ENCODE measurements at regions not wholly inside any gene's neighbourhood (a gene's known extent, or its start where the extent isn't known, plus 50 kb on each side); places are given as distances from the start of the nearest gene placed in this dataset.
"Not testable (repeated sequence)": the region's sequence is repeated elsewhere in the genome, so short reads cannot be mapped to it uniquely, and the experiment has no call there.

- TF ChIP-seq CHD2 (IDR thresholded peaks at IDR 0.05; ENCODE audit: low read length, partially characterized antibody): no peak
Measured at GRCh38 chr2:105486762-105487141, 87.9 kb upstream of the FHL2 start (continued).

- no peaks in the 10 kb centered on the region for H3K79me2 ChIP-seq (ENCODE audit: insufficient read depth)
- H2AFZ ChIP-seq (ENCODE audit: low read depth): no peak overlapping the region
- H4K20me1 ChIP-seq (ENCODE audit: insufficient read depth): no peaks in the 10 kb centered on the region
- no peaks in the 10 kb centered on the region for H3K9me2 ChIP-seq
- no peaks in the 10 kb centered on the region for H3K9me3 ChIP-seq
- no peak overlapping the region for H3K4me3 ChIP-seq (ENCODE audit: low read depth in 2 of 2, low read length in 1 of 2)
- no peaks in the 10 kb centered on the region for H3K27me3 ChIP-seq (ENCODE audit: insufficient read depth)
- no peak overlapping the region for H3K9ac ChIP-seq
- DNase-seq: no peak
- no peaks in the 10 kb centered on the region for H3K4me1 ChIP-seq (ENCODE audit: control insufficient read depth in 1 of 2, insufficient read depth in 2 of 2, low read depth in 1 of 2, low read length in 1 of 2)
- no peaks in the 10 kb centered on the region for H3F3A ChIP-seq (replicated peaks; ENCODE audit: insufficient read depth)
- H3K36me3 ChIP-seq (replicated peaks in 1 of 2; ENCODE audit: control insufficient read depth in 1 of 2, insufficient read depth in 2 of 2, low read length in 1 of 2): no peaks in the 10 kb centered on the region
- POLR2A ChIA-PET: interaction anchor here (0.8 kb wide), 1 partner anchor 9 kb away, joined by 3 read pairs; no protein-coding TSS in a partner anchor
- TF ChIP-seq GATA2 (CRISPR knock-in tag; IDR thresholded peaks at IDR 0.05): no peak
- no peak for TF ChIP-seq TCF12 (IDR thresholded peaks at IDR 0.05)
- 54% methylated on average over 2 of the region's 2 CpGs for WGBS (ENCODE audit: low lambda C conversion rate)
- H3K27ac ChIP-seq (ENCODE audit: low read depth in 2 of 2, low read length in 1 of 2): no peak overlapping the region
- H3K4me2 ChIP-seq: no peak overlapping the region
- CTCF ChIA-PET: no interaction called here
Measured at GRCh38 chr2:105478670-105479069, 79.8 kb upstream of the FHL2 start.

GRCh38 chr2:105477050-105477620, 78.3 kb upstream of the FHL2 start:
- POLR2A ChIA-PET: not testable (repeated sequence)
- WGBS (ENCODE audit: low lambda C conversion rate): 75% methylated on average over 5 of the region's 10 CpGs

DNA sequence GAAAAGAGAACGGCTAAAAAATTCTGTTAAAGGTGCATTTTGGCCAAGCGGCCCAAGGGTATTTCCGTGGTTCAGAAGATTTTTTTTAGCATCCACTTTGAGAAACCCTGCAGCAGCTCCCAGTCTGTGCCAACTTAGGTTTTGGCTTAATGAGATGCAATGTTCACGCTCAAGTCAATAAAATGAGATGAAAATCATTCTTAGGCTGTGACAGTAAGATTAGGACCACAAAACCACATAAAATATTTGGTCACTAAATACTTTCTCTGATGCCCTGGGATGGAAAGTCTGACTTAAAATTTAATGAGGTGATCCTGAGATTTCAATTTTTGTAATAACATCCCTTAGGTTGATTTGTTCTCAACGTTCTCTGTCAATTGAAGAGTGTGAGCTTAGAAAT, 74.2 kb upstream of the FHL2 start:
- Histone ChIP-seq H3F3A (replicated peaks; ENCODE audit: insufficient read depth) (no peaks in the 10 kb centered on the region), H2AFZ (ENCODE audit: low read depth) (no peak overlapping the region), H3K79me2 (ENCODE audit: insufficient read depth) (no peaks in the 10 kb centered on the region), H3K9me2 (no peaks in the 10 kb centered on the region), H3K4me1 (ENCODE audit: control insufficient read depth in 1 of 2, insufficient read depth in 2 of 2, low read depth in 1 of 2, low read length in 1 of 2) (no peaks in the 10 kb centered on the region; a peak in 1 of 4 replicates), H3K9ac (no peak overlapping the region), H3K9me3 (no peaks in the 10 kb centered on the region), H3K4me2 (no peak overlapping the region), H3K36me3 (replicated peaks in 1 of 2; ENCODE audit: control insufficient read depth in 1 of 2, insufficient read depth in 2 of 2, low read length in 1 of 2) (no peaks in the 10 kb centered on the region), H4K20me1 (ENCODE audit: insufficient read depth) (no peaks in the 10 kb centered on the region), H3K4me3 (ENCODE audit: low read depth in 2 of 2, low read length in 1 of 2) (no peak overlapping the region), H3K27ac (ENCODE audit: low read depth in 2 of 2, low read length in 1 of 2) (no peak overlapping the region), H3K27me3 (ENCODE audit: insufficient read depth) (peaks cover 12% of the 10 kb centered on the region; the same call in 1 of the 2 replicates)
- CTCF ChIA-PET: interaction anchor here (0.8 to 1.7 kb wide), 2 partner anchors 48 to 64 kb away, joined by 3 to 5 read pairs; no protein-coding TSS in a partner anchor
- no peak for DNase-seq
- TF ChIP-seq GABPA (IDR thresholded peaks at IDR 0.05; ENCODE audit: low read depth) (no peak), CHD2 (IDR thresholded peaks at IDR 0.05; ENCODE audit: low read length, partially characterized antibody) (no peak), FOXM1 (IDR thresholded peaks at IDR 0.05; ENCODE audit: low read depth) (no peak), FOSL2 (IDR thresholded peaks at IDR 0.05; ENCODE audit: borderline replicate concordance, low read depth) (no peak), MEF2A (IDR thresholded peaks at IDR 0.05; ENCODE audit: borderline replicate concordance, low read depth) (no peak), SMC3 (IDR thresholded peaks at IDR 0.05; ENCODE audit: low read depth, low read length) (no peak), ELF1 (IDR thresholded peaks at IDR 0.05) (no peak), JUND (IDR thresholded peaks at IDR 0.05) (no peak)
- TF ChIP-seq, protein P1, sequence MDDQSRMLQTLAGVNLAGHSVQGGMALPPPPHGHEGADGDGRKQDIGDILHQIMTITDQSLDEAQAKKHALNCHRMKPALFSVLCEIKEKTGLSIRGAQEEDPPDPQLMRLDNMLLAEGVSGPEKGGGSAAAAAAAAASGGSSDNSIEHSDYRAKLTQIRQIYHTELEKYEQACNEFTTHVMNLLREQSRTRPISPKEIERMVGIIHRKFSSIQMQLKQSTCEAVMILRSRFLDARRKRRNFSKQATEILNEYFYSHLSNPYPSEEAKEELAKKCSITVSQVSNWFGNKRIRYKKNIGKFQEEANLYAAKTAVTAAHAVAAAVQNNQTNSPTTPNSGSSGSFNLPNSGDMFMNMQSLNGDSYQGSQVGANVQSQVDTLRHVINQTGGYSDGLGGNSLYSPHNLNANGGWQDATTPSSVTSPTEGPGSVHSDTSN (IDR thresholded peaks at IDR 0.05): no peak
- 60% methylated on average over 5 of the region's 5 CpGs for WGBS (ENCODE audit: low lambda C conversion rate)
- POLR2A ChIA-PET: no interaction called here

More at GRCh38 chr2:105477050-105477620, 78.3 kb upstream of the FHL2 start:
- H3K4me3 ChIP-seq (ENCODE audit: low read depth in 2 of 2, low read length in 1 of 2); H3K9me3 ChIP-seq; H3K9ac ChIP-seq; H3K36me3 ChIP-seq (replicated peaks in 1 of 2; ENCODE audit: control insufficient read depth in 1 of 2, insufficient read depth in 2 of 2, low read length in 1 of 2); H3K4me2 ChIP-seq; H3K27ac ChIP-seq (ENCODE audit: low read depth in 2 of 2, low read length in 1 of 2); H3F3A ChIP-seq (replicated peaks; ENCODE audit: insufficient read depth); H3K4me1 ChIP-seq (ENCODE audit: control insufficient read depth in 1 of 2, insufficient read depth in 2 of 2, low read depth in 1 of 2, low read length in 1 of 2); H4K20me1 ChIP-seq (ENCODE audit: insufficient read depth); DNase-seq; H3K9me2 ChIP-seq; H3K79me2 ChIP-seq (ENCODE audit: insufficient read depth); H2AFZ ChIP-seq (ENCODE audit: low read depth); H3K27me3 ChIP-seq (ENCODE audit: insufficient read depth): not testable (repeated sequence)
- CTCF ChIA-PET: interaction anchor here (1.3 to 1.6 kb wide), 2 partner anchors 27 to 39 kb away, joined by 3 to 4 read pairs; no protein-coding TSS in a partner anchor

Data from SK-N-SH (cell line).